T-helper 1 cell (primary cell): ENCODE measurements at regions not wholly inside any gene's neighbourhood (a gene's known extent, or its start where the extent isn't known, plus 50 kb on each side); places are given as distances from the start of the nearest gene placed in this dataset.
A peak's percentile ranks its signal among the peaks of the same experiment; 100 is the strongest.

ENCODE experiments used
- DNase-seq, 5 donors: peaks; one replicate each; pipeline ENCODE4 v3.0.0-alpha.2; 2012 to 2020

DNA sequence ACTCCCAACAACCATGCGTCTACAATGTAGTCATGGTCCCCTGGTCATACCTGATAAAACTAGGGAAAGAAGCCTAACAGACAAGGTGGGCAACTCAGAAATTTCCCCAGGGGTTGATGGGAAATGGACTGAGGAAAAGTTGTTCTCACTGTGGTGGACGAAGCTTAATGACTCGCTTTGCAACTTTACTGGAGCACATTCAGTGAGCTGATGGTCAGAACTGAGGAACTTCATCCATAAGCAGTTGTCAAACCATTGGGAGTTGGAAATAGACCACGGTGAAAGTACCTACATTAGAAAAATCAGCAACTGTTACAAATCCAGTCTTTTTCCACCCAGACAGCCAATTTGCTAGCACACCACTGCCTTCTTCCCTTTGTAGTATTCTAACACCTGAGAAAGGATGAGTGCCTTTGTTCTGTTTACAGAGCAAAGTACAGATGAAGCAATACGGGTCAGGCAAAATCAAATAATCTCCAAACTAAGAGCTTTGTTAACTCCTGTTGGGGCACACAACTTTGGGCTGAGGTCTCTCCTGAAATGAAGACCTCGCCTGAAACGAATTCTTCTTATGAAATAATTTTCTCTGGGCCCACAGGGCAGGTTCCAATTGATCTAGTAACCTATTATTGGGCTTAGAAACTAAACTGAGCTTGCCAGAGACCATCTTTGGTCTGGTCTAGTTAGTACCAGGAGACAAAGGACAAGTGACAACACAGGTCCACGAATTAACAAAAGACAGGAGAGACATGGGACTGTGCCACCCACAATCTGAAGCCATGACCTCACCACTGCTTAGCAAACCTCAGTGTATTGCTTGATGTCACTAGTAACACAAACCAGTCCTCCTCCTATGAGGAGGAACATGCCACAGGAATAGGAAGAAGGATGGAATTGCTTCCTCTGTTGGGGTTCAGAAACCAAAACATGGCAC is 58.9 kb upstream of the NFKB1 start:
- DNase-seq: no peak

DNA sequence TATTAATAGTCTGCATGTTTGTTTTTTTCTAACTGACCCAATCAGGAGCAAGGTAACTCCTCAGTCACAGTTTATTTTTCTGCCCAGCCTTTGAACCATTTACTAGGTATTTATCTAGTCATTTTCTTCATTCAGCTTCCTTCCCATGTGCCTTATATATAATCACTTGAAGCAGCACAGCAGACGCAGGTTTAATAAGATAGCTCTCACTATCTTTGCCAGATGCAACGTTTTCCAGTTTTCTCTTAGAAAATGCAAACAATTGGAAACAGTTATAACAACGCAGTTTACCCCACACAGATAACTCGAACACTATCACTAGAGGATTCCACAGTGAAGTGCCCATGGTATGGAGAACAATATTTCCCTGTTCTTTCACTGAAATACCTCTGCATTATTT is 56.4 kb upstream of the NFKB1 start:
- DNase-seq: no peak

DNA sequence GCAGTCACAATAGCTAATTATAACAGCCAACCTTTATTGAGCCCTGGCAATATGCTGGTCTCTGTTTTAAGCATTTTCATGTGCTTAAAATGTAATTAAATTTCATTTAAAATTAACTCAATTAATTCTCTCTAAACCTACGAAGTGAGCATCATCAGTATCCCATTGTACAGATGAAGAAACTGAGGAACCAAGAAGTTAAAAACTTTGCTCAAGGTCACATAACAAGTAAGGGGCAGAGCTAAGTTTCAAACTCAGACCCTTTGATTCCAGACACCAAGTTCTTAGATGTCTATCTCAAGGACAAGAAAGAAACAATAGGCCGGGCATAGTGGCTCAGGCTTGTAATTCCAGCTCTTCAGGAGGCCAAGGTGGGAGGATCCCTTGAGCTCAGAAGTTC is 55.9 kb upstream of the NFKB1 start:
- DNase-seq: no peak

DNA sequence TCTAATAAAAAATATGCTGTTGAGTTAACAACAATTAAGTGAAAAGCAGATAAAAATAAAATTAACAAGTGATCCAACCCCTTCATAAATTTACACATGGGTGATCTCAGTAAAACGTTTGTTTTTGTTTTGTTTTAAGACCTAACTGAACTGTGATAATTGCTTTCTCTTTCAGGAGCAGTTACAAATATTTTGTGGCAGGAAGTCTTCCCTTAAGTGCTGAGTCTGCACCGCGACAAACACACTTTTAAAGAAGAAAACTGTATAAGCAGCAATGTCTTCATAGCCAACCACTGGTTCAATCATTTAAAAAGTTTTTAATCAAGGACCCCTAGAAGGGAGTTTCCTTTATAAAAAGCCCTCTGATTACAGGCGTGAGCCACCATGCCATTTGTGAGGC is 53.7 kb upstream of the NFKB1 start:
- peak in 1 of 5 donors; percentile 72 for DNase-seq

DNA sequence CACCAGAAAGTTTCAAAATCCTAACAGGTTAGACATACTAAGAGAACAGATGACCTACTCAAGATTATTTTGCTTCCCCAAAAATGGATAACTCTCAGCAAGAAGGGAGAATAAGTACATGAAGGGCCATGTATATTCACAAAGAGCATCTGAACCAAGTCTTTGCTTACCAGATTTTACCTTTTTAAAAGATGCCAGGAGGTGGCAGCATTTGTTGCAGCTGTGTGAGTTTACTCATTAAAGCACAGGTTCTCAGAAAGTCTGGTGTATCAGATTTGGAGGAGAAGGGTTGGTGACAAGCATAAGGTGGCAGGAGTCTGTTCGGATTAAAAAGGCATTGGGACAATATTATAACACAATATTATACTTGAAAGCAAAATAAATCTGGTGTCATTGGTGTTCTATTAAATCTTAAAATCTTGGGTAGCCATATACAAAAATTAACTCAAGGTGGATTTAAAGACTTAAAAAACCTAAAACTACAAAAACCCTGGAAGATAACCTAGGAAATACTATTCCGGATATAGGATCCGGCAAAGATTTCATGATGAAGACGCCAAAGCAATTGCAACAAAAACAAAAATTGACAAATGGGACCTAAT is 51.3 kb upstream of the NFKB1 start:
- DNase-seq: peak in 4 of 5 donors; percentile 15 to 75 (median 38)

DNA sequence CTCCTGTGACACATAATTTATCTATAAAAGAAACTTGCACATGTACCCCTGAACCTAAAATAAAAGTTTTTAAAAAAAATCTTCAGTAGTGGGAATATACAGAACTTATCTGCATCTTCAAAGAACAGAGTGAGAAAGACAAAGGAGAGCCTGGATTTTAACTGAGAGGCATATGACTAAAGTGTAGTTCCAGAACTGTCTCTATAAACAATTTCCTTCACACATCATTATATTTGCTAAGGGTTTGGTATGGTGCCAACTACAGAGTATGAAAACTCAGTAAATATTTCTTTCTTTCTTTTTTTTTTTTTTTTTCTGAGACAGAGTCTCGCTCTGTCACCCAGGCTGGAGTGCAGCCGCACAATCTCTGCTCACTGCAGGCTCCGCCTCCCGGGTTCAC is 49.9 kb upstream of the NFKB1 start:
- no peak for DNase-seq
